Sigmoid colon (tissue), 6 donors: ENCODE measurements at regions not wholly inside any gene's neighbourhood (a gene's known extent, or its start where the extent isn't known, plus 50 kb on each side); places are given as distances from the start of the nearest gene placed in this dataset.
A peak's percentile ranks its signal among the peaks of the same experiment; 100 is the strongest.

Experiments
- DNase-seq: peaks from one replicate; pipeline ENCODE4 v3.0.0-alpha.2; 2019
- H3K27ac ChIP-seq, 4 donors: fragments of 200-600 bp; sonication (generic); one replicate each; pipeline ENCODE4 v1.5.1; 2016 to 2019; ENCODE audit warnings: mild to moderate bottlenecking in 1 of 4
- H3K27me3 ChIP-seq, 3 donors: fragments of 200-600 bp; sonication (generic); one replicate each; pipeline ENCODE4 v1.5.1; 2019; ENCODE audit warnings: mild to moderate bottlenecking in 1 of 3
- H3K36me3 ChIP-seq, 4 donors: fragments of 200-600 bp; sonication (generic); one replicate each; pipeline ENCODE4 v1.5.1; 2016 to 2019
- H3K4me1 ChIP-seq, 4 donors: fragments of 200-600 bp; sonication (generic); one replicate each; pipeline ENCODE4 v1.5.1; 2017 to 2019
- H3K4me3 ChIP-seq, 4 donors: fragments of 200-600 bp; sonication (generic); one replicate each; pipeline ENCODE4 v1.5.1; 2017 to 2019; ENCODE audit warnings: mild to moderate bottlenecking in 2 of 4, moderate library complexity in 1 of 4
- H3K9me3 ChIP-seq, 4 donors: fragments of 200-600 bp in 3 of 4; sonication (generic) in 3 of 4; one replicate each; pipeline versions ENCODE4 v1.5.1 to v1.6.1; 2013 to 2019
- EP300 ChIP-seq, 4 donors: sonication (generic); formaldehyde crosslinking; IDR thresholded peaks; one replicate each; pipeline ENCODE4 v1.6.1; 2017; ENCODE audit warnings: antibody characterized with exemption in 4 of 4
- POLR2A ChIP-seq, 2 donors: fragments of 450-650 bp; IDR thresholded peaks; one replicate each; pipeline ENCODE4 v1.6.1; 2016; ENCODE audit warnings: antibody characterized with exemption in 2 of 2, mild to moderate bottlenecking in 2 of 2, moderate library complexity in 2 of 2
- POLR2AphosphoS5 ChIP-seq, 4 donors: sonication (generic); formaldehyde crosslinking; IDR thresholded peaks; one replicate each; pipeline ENCODE4 v1.6.1; 2017; ENCODE audit warnings: antibody characterized with exemption in 4 of 4
- WGBS, 2 donors: extraction: QIAGEN DNeasy Blood & Tissue Kit; methylation state at CpG; one replicate each; pipeline ENCODE4 v1.1.7; 2013; 5-methylcytosine and 5-hydroxymethylcytosine counted together
- intact Hi-C: fragments of 100-400 bp; cut with DNase I; formaldehyde crosslinking; loops from one replicate; pipeline ENCODE4 v1.15.1; 2023
- TF ChIP-seq, protein P1 (sequence below), 4 experiments: fragments of 450-650 bp in 3 of 4; fragments of 200-600 bp in 1 of 4; IDR thresholded peaks; one replicate each; pipeline ENCODE4 v1.5.1; 2016 to 2019; ENCODE audit warnings: antibody characterized with exemption in 4 of 4, mild to moderate bottlenecking in 3 of 4, moderate library complexity in 2 of 4
- donor health status: healthy with polysubstance abuse.
- donor health status: healthy.

DNA sequence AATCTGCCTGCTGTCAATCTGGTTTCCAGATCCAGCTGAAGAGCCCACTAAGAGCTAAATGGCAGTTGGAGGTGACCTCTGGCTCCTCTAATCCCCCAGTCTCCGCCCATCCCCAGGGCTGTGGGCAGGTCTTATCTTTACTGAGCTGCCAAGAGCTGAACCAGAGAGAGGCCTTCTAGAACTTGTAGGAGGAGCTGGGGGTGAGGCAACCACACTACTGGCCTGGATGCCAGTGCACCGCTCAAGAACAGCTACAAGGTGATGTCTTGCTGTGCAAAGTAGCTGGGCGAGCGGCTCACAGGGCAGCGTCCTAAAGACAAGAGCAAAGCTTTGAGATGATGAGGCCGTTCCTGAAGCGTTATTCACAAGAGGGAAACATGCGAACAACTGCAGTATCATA lies 374.6 kb downstream of the CTTN start:
- no peaks in the 10 kb centered on the region for H3K27me3 ChIP-seq
- 88 to 95% methylated on average over 8 of the region's 8 CpGs for WGBS, 2 donors
- no peaks in the 10 kb centered on the region for H3K9me3 ChIP-seq
- TF ChIP-seq POLR2AphosphoS5 (IDR thresholded peaks at IDR 0.05): no peak
- TF ChIP-seq POLR2A (IDR thresholded peaks at IDR 0.05): no peak
- TF ChIP-seq EP300 (IDR thresholded peaks at IDR 0.05): no peak
- TF ChIP-seq, protein P1, sequence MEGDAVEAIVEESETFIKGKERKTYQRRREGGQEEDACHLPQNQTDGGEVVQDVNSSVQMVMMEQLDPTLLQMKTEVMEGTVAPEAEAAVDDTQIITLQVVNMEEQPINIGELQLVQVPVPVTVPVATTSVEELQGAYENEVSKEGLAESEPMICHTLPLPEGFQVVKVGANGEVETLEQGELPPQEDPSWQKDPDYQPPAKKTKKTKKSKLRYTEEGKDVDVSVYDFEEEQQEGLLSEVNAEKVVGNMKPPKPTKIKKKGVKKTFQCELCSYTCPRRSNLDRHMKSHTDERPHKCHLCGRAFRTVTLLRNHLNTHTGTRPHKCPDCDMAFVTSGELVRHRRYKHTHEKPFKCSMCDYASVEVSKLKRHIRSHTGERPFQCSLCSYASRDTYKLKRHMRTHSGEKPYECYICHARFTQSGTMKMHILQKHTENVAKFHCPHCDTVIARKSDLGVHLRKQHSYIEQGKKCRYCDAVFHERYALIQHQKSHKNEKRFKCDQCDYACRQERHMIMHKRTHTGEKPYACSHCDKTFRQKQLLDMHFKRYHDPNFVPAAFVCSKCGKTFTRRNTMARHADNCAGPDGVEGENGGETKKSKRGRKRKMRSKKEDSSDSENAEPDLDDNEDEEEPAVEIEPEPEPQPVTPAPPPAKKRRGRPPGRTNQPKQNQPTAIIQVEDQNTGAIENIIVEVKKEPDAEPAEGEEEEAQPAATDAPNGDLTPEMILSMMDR (IDR thresholded peaks at IDR 0.05): no peak
- intact Hi-C loops: no loop called here
- no peaks in the 10 kb centered on the region for H3K36me3 ChIP-seq
- no peak overlapping the region for H3K4me3 ChIP-seq
- DNase-seq: no peak
- no peaks in the 10 kb centered on the region for H3K4me1 ChIP-seq
- no peak overlapping the region for H3K27ac ChIP-seq

GRCh38 chr11:70775386-70776075 lies 377.2 kb downstream of the CTTN start:
- WGBS, 2 donors: 91 to 93% methylated on average over 12 of the region's 12 CpGs

GRCh38 chr11:70776914-70777532 lies 378.7 kb downstream of the CTTN start:
- H3K4me1 ChIP-seq: peaks cover 0 to 13% (median 0%) of the 10 kb centered on the region in 4 donors
- TF ChIP-seq EP300 (IDR thresholded peaks at IDR 0.05) (no peak), POLR2AphosphoS5 (IDR thresholded peaks at IDR 0.05) (no peak), POLR2A (IDR thresholded peaks at IDR 0.05) (no peak)
- TF ChIP-seq, protein P1 (IDR thresholded peaks at IDR 0.05): no peak
- H3K4me3 ChIP-seq: no peak overlapping the region
- H3K27ac ChIP-seq: no peak overlapping the region
- no peaks in the 10 kb centered on the region for H3K36me3 ChIP-seq
- H3K9me3 ChIP-seq: no peaks in the 10 kb centered on the region
- no peak for DNase-seq
- H3K27me3 ChIP-seq: no peaks in the 10 kb centered on the region
- intact Hi-C loops: no loop called here

More at GRCh38 chr11:70775386-70776075, 377.2 kb downstream of the CTTN start:
- Histone ChIP-seq H3K36me3 (no peaks in the 10 kb centered on the region), H3K9me3 (no peaks in the 10 kb centered on the region), H3K4me3 (no peak overlapping the region), H3K4me1 (peaks cover 0 to 13% (median 0%) of the 10 kb centered on the region in 4 donors), H3K27ac (no peak overlapping the region), H3K27me3 (no peaks in the 10 kb centered on the region)
- intact Hi-C loops: no loop called here
- DNase-seq: no peak
- TF ChIP-seq POLR2AphosphoS5 (IDR thresholded peaks at IDR 0.05) (no peak), EP300 (IDR thresholded peaks at IDR 0.05) (no peak), POLR2A (IDR thresholded peaks at IDR 0.05) (no peak)
- TF ChIP-seq, protein P1 (IDR thresholded peaks at IDR 0.05): no peak

DNA sequence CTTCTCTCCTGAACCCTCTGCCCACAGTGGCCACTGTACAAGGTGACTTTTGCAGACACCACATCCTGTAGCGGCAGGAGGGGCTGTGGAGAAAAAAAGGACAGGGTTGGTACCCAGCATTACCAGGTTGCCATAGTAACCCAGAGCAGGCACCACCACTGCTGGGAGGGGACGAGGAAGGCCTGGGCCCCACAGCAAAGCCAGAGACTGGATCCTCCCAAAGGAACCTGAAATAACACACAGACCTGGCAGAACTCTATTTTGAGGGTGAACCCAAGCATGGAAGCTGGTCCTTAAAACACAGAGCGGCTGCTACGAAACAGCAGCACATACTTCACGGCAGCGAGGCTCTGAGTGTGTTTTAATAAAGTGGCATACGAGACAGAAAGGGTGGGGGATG lies 380.6 kb downstream of the CTTN start:
- Histone ChIP-seq H3K4me3 (no peak overlapping the region), H3K9me3 (no peaks in the 10 kb centered on the region), H3K4me1 (peaks cover 0 to 13% (median 0%) of the 10 kb centered on the region in 4 donors), H3K27me3 (no peaks in the 10 kb centered on the region), H3K36me3 (no peaks in the 10 kb centered on the region), H3K27ac (peak overlapping the region in 2 of 4 donors; percentile 38 to 40)
- no peak for DNase-seq
- intact Hi-C loops: no loop called here
- TF ChIP-seq POLR2A (IDR thresholded peaks at IDR 0.05) (no peak), EP300 (IDR thresholded peaks at IDR 0.05) (no peak), POLR2AphosphoS5 (IDR thresholded peaks at IDR 0.05) (no peak)
- TF ChIP-seq, protein P1 (IDR thresholded peaks at IDR 0.05): no peak
- 85 to 94% methylated on average over 7 of the region's 7 CpGs for WGBS, 2 donors
